Right lobe of liver (tissue), 6 donors: ENCODE measurements at regions not wholly inside any gene's neighbourhood (a gene's known extent, or its start where the extent isn't known, plus 50 kb on each side); places are given as distances from the start of the nearest gene placed in this dataset.

Experiments
- ATAC-seq, 4 donors: fragments of 200-7000 bp; cut with Tn5 transposase; one replicate each; pipeline ENCODE4 v1.9.1; 2020; ENCODE audit warnings: mild to moderate bottlenecking in 4 of 4, moderate library complexity in 4 of 4
- DNase-seq, 3 donors: peaks; one replicate each; pipeline ENCODE4 v3.0.0-alpha.2; 2020
- H3K27ac ChIP-seq, 3 donors: fragments of 200-600 bp; one replicate each; pipeline ENCODE4 v1.8.0; 2022
- H3K27me3 ChIP-seq, 2 donors: fragments of 200-600 bp; one replicate each; pipeline ENCODE4 v1.8.0; 2022
- H3K36me3 ChIP-seq, 4 donors: fragments of 200-600 bp; sonication (generic) in 1 of 4; one replicate each; pipeline versions ENCODE4 v1.5.1 to v1.8.0; 2017 to 2022; ENCODE audit warnings: control low read depth in 1 of 4
- H3K4me1 ChIP-seq, 4 donors: fragments of 200-600 bp; sonication (generic) in 1 of 4; one replicate each; pipeline versions ENCODE4 v1.5.1 to v1.8.0; 2017 to 2022; ENCODE audit warnings: control low read depth in 1 of 4
- H3K4me3 ChIP-seq, 3 donors: fragments of 200-600 bp; one replicate each; pipeline ENCODE4 v1.8.0; 2022
- H3K9me3 ChIP-seq, 4 donors: fragments of 200-600 bp; sonication (generic) in 1 of 4; one replicate each; pipeline versions ENCODE4 v1.5.1 to v1.8.0; 2017 to 2022; ENCODE audit warnings: control low read depth in 1 of 4
- POLR2A ChIP-seq: fragments of 450-650 bp; IDR thresholded peaks from one replicate; pipeline ENCODE4 v1.6.1; 2017; ENCODE audit warnings: antibody characterized with exemption, mild to moderate bottlenecking
- WGBS: methylation state at CpG from one replicate; pipeline ENCODE4 v1.1.6; 2018; ENCODE audit warnings: low coverage, low lambda C conversion rate; ENCODE audit not compliant: insufficient coverage; ENCODE audit errors: missing lambda C conversion rate; 5-methylcytosine and 5-hydroxymethylcytosine counted together
- intact Hi-C, 2 donors: fragments of 100-400 bp; cut with DNase I; formaldehyde crosslinking; loops; one replicate each; pipeline versions ENCODE4 v1.11.2 to v1.14.1; 2022
- TF ChIP-seq, protein P1 (sequence below), 4 donors: fragments of 200-600 bp in 3 of 4; fragments of 450-650 bp in 1 of 4; IDR thresholded peaks; one replicate each; pipeline versions ENCODE4 v1.5.1 to v1.8.0; 2016 to 2022; ENCODE audit warnings: antibody characterized with exemption in 4 of 4, mild to moderate bottlenecking in 2 of 4
- donor health status: DM: no; HTN: yes; CAD: no.
- donor health status: DM: no; HTN: no; CAD: no.
- donor health status: DM: no; HTN: no; CAD: no.
- donor health status: DM: no; HTN: yes; CAD: no.
- donor health status: DM: no; HTN: yes; CAD: no.

DNA sequence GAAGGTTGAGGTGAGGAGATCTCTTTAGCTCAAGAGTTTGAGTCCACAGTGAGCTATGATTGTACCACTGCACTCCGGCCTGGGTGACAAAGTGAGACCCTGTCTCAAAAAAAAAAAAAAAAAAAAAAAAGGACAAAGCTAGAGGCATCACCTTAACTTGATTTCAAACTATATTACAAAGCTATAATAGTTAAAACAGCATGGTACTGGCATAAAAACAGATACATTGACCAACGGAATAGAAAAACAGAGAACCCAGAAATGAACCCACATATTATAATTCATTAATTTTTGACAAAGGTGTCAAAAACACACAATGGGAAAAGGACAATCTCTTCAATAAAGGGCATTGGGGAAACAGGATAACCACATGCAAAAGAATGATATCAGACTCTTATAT, 50.8 kb upstream of the MBOAT1 start:
- intact Hi-C loops, result no loop called here
- DNase-seq (no peak), ATAC-seq (no peak)
- no peak overlapping the region for H3K27ac ChIP-seq
- H3K9me3 ChIP-seq, result no peaks in the 10 kb centered on the region
- TF ChIP-seq, protein P1, sequence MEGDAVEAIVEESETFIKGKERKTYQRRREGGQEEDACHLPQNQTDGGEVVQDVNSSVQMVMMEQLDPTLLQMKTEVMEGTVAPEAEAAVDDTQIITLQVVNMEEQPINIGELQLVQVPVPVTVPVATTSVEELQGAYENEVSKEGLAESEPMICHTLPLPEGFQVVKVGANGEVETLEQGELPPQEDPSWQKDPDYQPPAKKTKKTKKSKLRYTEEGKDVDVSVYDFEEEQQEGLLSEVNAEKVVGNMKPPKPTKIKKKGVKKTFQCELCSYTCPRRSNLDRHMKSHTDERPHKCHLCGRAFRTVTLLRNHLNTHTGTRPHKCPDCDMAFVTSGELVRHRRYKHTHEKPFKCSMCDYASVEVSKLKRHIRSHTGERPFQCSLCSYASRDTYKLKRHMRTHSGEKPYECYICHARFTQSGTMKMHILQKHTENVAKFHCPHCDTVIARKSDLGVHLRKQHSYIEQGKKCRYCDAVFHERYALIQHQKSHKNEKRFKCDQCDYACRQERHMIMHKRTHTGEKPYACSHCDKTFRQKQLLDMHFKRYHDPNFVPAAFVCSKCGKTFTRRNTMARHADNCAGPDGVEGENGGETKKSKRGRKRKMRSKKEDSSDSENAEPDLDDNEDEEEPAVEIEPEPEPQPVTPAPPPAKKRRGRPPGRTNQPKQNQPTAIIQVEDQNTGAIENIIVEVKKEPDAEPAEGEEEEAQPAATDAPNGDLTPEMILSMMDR (IDR thresholded peaks at IDR 0.05), result no peak
- no peak for TF ChIP-seq POLR2A
- no peaks in the 10 kb centered on the region for H3K36me3 ChIP-seq
- 76% methylated on average over 1 of the region's 2 CpGs for whole genome bisulfite sequencing
- no peaks in the 10 kb centered on the region for H3K27me3 ChIP-seq
- H3K4me3 ChIP-seq, result no peak overlapping the region
- H3K4me1 ChIP-seq, result no peaks in the 10 kb centered on the region

DNA sequence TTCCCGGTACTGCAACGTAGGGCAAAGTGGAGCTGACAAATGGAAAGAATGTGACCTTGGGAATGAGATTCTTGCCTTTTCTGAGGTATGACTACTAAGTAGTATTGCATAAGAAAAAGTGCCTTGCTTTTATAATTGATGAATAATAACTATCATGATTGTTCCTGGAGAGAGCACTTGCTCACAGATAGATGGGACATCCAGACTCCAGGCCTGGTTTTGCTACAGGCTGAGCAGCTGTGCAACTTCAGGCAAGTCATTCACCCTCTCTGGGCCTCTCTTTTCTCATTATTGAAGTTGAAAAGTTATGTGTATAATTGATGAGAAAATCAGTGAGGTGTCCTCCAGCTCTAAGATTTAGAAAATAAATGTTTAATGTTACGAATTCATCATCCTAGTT, 53.6 kb upstream of the MBOAT1 start:
- intact Hi-C loops, result no loop called here
- H3K27ac ChIP-seq, result no peak overlapping the region
- no peak for DNase-seq
- no peak overlapping the region for H3K4me3 ChIP-seq
- ATAC-seq, result no peak
- 52% methylated on average over 3 of the region's 3 CpGs for WGBS
- no peaks in the 10 kb centered on the region for H3K4me1 ChIP-seq
- H3K27me3 ChIP-seq, result no peaks in the 10 kb centered on the region
- H3K9me3 ChIP-seq, result no peaks in the 10 kb centered on the region
- TF ChIP-seq POLR2A, result no peak
- TF ChIP-seq, protein P1 (IDR thresholded peaks at IDR 0.05), result no peak
- H3K36me3 ChIP-seq, result no peaks in the 10 kb centered on the region

DNA sequence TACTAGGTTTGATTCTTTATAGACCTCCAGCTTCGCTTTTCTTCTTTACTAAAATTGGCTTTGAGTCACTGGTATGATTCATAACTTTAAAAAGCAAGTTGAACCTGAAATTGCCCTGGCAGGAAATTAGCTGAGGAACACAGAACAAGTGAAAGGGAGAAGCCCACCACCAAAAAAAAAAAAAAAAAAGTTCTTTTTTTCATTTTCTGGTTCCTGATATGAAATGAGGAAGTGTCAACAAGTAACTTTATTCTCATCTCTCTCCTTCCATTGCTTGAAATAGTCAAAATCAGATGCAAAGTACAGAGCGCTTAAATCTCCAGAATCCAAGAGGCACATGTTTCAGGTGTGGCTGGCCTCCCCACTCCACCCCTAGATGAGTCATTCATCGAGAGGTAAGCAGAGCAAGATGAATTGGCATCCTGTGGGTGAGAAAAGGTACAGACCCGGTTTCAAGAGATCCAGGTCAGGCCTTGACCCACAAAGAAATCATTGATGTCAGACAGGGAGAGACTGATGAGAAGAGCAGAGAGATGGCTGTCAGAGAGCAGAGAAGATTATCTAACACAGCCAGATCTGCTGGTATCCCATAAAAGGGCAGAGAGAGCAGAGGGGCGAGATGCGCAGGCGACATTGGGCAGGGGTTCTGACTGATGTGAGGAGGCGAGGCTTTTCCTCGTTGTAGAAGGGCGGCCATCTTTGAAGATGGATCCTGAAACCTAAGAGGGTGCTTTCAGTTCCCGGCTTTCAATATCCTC, 54.8 kb upstream of the MBOAT1 start:
- ATAC-seq, result no peak
- DNase-seq, result no peak
- Histone ChIP-seq H3K27ac (no peak overlapping the region), H3K27me3 (no peaks in the 10 kb centered on the region), H3K9me3 (no peaks in the 10 kb centered on the region), H3K4me3 (no peak overlapping the region), H3K36me3 (no peaks in the 10 kb centered on the region), H3K4me1 (no peaks in the 10 kb centered on the region)
- intact Hi-C loops, result no loop called here
- 64% methylated on average over 11 of the region's 11 CpGs for WGBS
- TF ChIP-seq POLR2A, result no peak
- TF ChIP-seq, protein P1 (IDR thresholded peaks at IDR 0.05), result no peak

GRCh38 chr6:20269181-20269580, 56.9 kb upstream of the MBOAT1 start:
- no peak for DNase-seq

More at GRCh38 chr6:20269181-20269580, 56.9 kb upstream of the MBOAT1 start:
- TF ChIP-seq, protein P1 (IDR thresholded peaks at IDR 0.05), result no peak
- TF ChIP-seq POLR2A, result no peak
- Histone ChIP-seq H3K4me3 (no peak overlapping the region), H3K36me3 (no peaks in the 10 kb centered on the region), H3K27me3 (no peaks in the 10 kb centered on the region), H3K9me3 (no peaks in the 10 kb centered on the region), H3K27ac (no peak overlapping the region), H3K4me1 (no peaks in the 10 kb centered on the region)
- WGBS, result 88% methylated on average over 2 of the region's 2 CpGs
- ATAC-seq, result no peak
- intact Hi-C loops, result no loop called here
